NCI-H510A (cell line): ENCODE measurements at regions not wholly inside any gene's neighbourhood (a gene's known extent, or its start where the extent isn't known, plus 50 kb on each side); places are given as distances from the start of the nearest gene placed in this dataset.

ENCODE experiments used
- DNase-seq: peaks from one replicate; lab custom pipeline; 2025; lab: John Stamatoyannopoulos, UW

GRCh38 chr11:64501500-64502427, 54.0 kb upstream of the SLC22A11 start:
- DNase-seq, result no peak

- no peak for DNase-seq
Observed at GRCh38 chr11:64502634-64503033, 53.1 kb upstream of the SLC22A11 start.

GRCh38 chr11:64503186-64503753, 52.5 kb upstream of the SLC22A11 start:
- no peak for DNase-seq

GRCh38 chr11:64504999-64505398, 50.7 kb upstream of the SLC22A11 start:
- no peak for DNase-seq
